T-helper 1 cell treated with Interleukin-12 subunit alpha and Interleukin-12 subunit beta and Interleukin-4 antibody, amounts not matched to agents 30 ng/mL and 1 ng/mL, for 36 hours (primary cell): ENCODE measurements at regions not wholly inside any gene's neighbourhood (a gene's known extent, or its start where the extent isn't known, plus 50 kb on each side); places are given as distances from the start of the nearest gene placed in this dataset.
"Not testable (repeated sequence)": the region's sequence is repeated elsewhere in the genome, so short reads cannot be mapped to it uniquely, and the experiment has no call there.

Experiments used
- intact Hi-C: fragments of 100-400 bp; cut with micrococcal nuclease; formaldehyde crosslinking; loops from one replicate; pipeline ENCODE4 v1.15.1; 2024

DNA sequence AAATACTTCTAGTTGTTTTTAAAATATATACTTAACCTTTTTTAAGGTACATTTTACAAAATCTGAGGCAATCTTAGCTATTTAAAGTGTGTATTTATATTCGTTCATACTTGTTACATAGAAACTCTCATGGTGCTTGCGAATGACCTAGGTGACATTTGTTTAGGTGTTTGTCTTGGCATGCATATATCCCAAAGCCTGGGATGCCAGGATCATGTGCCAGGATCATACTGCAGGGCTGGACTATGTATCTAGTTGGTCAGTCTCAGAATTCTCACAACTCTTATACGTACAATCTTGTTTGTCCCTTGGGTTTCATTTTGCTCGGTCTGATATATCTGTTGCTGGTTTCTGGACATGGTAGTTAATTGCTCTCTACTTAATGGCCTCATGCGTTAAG, 109.9 kb upstream of the WIPF3 start:
- intact Hi-C loops = not testable (repeated sequence)

DNA sequence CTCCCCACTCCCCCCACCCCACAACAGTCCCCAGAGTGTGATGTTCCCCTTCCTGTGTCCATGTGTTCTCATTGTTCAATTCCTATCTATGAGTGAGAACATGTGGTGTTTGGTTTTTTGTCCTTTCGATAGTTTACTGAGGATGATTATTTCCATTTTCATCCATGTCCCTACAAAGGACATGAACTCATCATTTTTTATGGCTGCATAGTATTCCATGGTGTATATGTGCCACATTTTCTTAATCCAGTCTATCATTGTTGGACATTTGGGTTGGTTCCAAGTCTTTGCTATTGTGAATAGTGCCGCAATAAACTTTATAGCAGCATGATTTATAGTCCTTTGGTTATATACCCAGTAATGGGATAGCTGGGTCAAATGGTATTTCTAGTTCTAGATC, 106.6 kb upstream of the WIPF3 start:
- intact Hi-C loops = not testable (repeated sequence)

DNA sequence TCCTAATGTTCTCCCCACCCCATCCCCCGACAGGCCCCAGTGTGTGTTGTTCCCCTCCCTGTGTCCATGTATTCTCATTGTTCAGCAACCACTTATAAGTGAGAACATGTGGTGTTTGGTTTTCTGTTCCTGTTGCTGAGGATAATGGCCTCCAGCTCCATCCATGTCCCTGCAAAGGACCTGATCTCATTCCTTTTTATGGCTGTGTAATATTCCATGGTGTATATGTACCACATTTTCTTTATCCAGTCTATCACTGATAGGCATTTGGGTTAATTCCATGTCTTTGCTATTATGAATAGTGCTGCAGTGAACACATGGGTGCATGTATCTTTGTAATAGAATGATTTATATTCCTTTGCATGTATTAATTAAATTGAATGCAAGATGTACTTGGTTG, 104.8 kb upstream of the WIPF3 start:
- intact Hi-C loops = not testable (repeated sequence)

DNA sequence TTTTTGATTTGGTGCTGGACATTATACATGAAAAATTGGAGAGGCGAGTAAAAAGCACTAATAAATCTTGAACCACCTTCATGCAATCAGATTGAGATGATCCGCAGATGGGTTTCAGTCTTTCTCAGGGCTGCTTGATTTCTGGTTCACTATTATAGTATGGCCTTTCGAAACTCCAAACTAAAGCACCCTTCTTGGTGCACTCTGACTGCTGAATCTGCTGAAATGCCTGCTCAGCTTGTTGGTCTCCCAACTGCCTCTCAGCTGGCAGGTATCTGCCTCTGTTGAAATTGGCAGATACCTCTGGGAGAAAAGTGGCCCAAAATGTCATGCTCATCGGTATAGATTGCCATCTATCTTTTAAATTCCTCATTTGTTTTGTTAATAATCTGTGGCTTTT, 102.5 kb upstream of the WIPF3 start:
- intact Hi-C loops = not testable (repeated sequence)

DNA sequence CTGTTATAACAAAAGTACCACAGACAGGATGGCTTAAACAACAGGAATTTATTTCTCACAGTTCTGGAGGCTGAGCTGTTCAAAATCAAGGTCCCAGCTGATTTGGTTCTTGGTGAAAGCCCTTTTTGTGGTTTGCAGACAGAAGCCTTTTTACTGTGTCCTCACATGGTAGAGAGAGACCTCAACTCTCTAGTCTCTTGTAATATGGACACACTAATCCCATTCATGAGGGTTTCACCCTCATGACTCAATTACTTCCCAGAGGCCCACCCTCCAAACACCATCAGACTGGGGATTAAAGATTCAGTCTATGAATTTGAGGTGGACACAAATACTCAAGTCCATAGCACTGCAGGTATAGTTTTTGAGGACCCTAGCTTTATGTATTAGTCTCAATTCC, 97.3 kb upstream of the WIPF3 start:
- intact Hi-C loops = not testable (repeated sequence)

DNA sequence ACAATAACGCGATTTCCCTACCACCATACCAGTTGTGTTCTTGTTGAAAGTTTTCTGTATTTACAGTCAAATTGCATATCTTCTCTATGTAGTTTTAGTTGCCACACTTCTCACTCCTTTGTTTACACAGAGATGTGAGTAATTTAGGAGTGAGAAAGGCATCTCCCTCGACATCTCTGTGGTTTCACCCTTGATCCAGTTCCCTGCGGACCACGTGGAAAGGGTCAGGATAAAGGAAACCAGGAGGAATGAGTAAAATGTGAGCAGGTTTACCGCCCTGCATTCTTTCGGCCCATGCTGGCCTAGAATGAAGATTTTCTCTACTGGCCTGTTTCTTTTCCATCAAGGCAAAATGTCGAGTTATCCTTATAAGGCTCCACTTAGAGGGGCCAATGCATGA, 83.2 kb upstream of the WIPF3 start:
- intact Hi-C loops = not testable (repeated sequence)

DNA sequence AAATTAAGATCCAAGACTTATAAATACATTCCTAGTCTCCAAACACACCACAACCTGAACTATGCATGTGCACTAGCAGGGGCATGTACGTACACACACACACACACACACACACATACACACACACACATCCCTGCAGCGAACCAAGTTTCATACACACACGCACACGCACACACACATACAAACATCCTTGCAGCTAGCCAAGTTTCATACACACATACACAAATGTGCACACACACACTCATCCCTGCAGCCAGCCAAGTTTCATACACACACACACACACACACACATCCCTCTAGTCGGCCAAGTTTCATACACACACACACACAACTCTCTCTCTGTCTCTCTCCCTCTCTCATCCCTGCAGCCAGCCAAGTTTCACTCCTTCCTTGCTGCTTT, 82.7 kb upstream of the WIPF3 start:
- intact Hi-C loops = no loop called here

DNA sequence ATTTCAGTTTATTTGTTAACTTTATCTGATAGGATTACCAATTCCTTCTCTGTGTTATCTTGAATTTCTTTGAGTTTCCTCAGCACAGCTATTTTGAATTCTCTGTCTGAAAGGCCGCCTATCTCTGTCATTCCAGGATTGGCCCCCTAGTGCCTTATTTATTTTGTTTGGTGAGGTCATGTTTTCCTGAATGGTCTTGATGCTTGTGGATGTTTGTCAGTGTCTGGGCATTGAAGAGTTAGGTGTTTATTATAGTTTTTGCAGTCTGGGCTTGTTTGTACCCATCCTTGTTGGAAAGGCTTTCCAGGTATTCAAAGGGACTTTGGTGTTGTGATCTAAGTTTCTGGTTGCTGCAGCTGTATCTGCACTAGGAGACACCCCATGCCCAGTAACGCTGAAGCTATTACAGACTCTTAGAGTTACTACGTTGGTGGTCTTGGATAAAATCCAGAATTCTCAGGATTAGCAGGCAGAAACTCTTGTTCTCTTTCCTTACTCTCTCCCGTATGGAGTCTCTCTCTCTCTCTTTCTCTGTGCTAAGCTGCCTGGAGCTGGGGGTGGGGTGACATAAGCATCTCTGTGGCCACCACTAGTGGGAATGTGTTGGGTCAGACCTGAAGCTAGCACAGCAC, 76.7 kb upstream of the WIPF3 start:
- intact Hi-C loops = not testable (repeated sequence)

DNA sequence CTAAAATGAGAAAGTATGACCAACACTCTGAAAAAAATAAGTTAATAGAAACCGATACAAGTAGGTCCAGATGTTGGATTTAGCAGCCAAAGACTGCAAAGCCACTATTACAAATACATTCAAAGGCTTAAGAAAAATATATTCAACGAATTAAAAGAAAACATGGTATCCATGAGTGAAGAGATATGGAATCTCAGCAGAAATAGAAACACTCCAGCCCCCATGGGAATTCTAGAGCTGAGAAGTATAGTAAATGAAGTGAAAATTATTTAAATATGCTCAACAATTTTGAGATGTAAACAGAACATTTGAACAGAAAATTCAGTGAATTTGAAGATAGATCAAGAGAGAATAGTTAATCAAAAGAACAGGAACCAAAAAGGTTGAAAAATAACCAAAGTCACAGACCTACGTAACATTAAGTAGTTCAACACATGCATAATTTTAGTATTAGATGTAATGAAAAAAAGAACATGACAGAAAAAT, 72.0 kb upstream of the WIPF3 start:
- intact Hi-C loops = no loop called here

DNA sequence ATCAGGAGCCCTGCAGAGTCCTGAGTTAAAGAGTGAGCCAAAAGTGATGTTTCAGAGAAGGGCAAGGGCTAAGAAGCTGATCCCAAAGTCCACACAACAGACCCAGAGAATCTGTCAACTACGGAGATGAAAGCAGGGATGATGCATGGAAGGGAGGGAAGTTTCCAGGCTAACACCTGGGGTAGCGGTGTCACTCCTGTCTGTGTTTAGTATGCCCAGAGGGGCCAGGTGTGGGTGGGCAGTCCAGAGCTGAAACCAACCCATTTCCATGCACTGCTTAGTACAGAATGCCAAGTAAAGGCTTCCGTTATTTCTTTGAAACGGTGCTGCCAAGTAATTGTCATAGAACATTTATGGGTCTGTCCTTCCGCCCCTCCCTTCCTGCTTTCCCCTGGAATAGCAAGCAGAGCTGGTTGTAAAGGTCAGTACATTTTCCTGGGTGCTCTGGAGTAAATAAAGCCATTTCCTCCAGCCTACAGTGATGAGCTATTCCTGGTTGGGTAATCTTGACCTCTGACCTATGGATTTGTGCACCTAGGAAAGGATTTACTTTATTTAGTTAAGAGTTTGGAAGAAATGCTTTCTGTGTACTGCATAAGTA, 58.6 kb upstream of the WIPF3 start:
- intact Hi-C loops = loop anchor here (1.0 to 2.0 kb wide), 3 partner anchors 115 to 315 kb away; no protein-coding TSS in a partner anchor

DNA sequence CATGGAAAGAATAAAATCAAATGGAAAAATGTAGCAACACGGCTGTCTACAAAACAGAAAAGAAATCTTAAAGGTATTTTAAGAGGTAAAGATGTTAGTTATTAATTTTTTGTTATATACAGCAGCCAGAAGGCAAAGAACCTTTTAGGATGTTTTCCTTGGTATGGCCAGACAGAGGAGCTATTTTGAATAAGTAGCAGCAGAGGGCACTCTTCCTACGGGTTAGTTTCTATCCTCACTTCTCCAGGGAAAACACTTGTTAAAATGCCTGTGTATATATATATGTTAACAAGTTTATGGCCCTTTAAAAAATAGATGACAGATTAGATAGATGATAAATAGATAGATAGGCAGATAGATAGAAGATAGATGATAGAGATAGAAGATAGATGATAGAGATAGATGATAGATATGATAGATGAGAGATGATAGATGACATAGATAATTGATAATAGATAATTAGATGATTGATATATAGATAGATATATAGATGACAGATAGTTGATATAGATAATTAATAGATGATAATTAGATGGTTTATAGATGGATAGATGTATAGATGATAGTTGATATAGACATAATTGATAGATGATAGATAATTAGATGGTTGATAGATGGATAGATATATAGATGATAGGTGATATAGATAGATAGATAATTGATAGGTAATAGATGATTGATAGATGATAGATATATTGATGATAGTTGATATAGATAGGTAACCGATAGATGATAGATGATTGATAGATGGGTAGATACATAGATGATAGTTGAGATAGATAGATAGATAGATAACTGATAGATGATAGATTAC, 57.8 kb upstream of the WIPF3 start:
- intact Hi-C loops = loop anchor here (1.0 to 2.0 kb wide), 2 partner anchors 173 to 314 kb away; no protein-coding TSS in a partner anchor

DNA sequence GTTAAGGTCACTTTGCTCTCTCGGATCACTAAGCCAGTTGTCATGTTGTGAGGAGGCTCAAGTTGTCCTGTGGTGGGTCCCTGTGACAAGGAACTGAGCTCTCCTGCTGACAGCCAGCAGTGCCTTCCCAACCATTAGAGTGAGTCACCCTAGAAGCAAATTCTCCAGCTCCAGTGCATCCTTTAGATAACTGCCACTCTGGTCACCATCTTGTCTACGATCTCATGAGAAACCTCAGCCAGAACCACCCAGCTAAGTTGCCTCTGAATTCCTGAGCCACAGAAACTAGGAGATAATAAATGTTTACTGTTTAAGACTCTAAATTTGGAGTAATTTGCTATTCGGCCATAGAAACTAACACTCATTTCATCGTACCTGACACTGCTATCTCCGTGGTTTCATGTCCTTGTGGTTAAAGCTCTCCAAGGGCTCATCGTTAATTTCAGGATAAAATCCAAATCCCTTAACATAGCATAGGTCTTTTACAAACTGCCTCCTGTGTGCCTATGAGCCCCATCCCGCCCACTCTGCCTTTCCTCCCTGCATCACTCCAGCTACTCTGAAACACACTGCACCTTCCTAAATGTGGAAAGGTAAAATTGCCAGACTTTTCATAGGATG, 56.5 kb upstream of the WIPF3 start:
- intact Hi-C loops = loop anchor here (2.0 kb wide), 1 partner anchor 313 kb away; no protein-coding TSS in a partner anchor

DNA sequence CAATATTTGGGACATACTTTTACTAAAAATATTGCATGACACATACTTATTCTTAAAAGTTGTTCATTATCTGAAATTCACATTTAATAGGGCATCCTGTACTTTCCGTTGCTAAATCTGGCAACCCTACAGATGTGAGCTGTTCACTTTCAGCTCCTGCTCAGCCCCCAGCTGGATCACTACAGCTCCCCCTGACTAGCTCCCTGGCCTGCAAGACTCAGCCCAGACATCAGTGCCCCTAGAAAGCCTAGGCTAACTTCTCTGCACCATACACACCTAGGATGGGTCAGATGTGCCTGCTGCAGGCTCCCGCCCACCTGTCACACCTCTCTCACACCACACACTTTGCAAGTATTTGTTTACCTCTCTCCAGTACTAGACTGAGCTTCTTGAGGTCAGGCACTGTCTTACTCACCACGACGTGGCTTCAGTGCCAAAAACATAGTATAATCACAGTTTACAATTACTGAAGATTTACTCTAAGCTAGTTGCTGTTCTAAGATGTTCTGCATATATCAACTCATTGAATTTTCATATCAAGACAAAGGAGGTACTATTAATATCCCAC, 55.9 kb upstream of the WIPF3 start:
- intact Hi-C loops = not testable (repeated sequence)

DNA sequence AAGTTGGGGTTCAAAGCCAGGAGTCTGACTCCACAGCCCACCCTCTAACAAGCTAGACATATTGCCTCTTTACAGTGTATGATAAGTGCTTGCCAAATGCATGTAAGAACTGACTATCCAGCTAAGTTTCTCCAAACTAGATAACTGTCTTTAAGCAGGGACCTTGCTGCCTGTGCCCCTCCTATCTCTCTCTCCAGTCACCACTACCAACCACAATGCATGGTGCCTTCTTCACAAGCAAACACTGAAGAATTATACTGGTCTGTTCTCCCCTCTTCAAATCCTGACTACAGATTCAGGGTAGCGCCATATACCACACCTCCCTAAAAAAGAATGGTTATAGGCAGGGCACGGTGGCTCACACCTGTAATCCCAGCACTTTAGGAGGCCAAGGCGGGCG, 55.3 kb upstream of the WIPF3 start:
- intact Hi-C loops = not testable (repeated sequence)

DNA sequence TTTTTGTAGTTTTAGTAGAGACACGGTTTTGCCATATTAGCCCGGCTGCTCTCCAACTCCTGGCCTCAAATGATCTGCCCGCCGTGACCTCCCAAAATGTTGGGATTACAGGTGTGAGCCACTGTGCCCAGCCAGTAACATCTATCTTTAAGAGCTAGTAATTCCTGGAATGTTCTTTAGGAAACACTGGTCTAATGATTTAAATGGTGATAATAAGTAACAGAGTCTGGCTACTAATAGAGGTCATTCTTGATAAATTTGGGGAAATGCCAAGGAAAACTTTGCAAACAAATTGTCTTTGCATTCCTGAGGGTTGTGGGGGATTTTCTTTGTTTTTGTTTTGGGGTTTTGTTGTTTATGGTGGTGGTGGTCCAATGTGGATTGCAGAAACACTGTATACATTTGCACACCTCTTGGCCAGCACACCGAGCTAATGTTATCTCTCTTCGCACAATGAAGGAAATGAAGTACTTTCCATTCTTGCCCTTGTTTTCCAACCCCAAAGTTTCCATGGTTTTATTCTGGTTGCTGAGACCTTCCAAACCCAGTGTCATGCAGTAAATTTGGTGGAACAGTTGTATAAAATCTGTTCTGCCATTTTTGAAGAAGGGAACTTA, 51.3 kb upstream of the WIPF3 start:
- intact Hi-C loops = no loop called here
